Mesodermal cell (in vitro differentiated cells): ENCODE measurements at regions not wholly inside any gene's neighbourhood (a gene's known extent, or its start where the extent isn't known, plus 50 kb on each side); places are given as distances from the start of the nearest gene placed in this dataset.

ENCODE experiments used
- H3K27ac ChIP-seq: 2 replicates; pipeline ENCODE4 v1.7.0; 2013; ENCODE audit warnings: mild to moderate bottlenecking, low read depth, low read length, moderate library complexity; ENCODE audit not compliant: severe bottlenecking
- H3K36me3 ChIP-seq: 2 replicates; pipeline ENCODE4 v1.7.1; 2013; ENCODE audit warnings: mild to moderate bottlenecking, low read length, moderate library complexity; ENCODE audit not compliant: control insufficient read depth, insufficient read depth
- H3K4me1 ChIP-seq: one replicate; pipeline ENCODE4 v1.7.1; 2013; ENCODE audit warnings: mild to moderate bottlenecking, low read length; ENCODE audit not compliant: insufficient read depth, control insufficient read depth, poor library complexity, severe bottlenecking
- H3K4me3 ChIP-seq: 2 replicates; pipeline ENCODE4 v1.7.0; 2013; ENCODE audit warnings: low read length, control low read depth, mild to moderate bottlenecking; ENCODE audit not compliant: insufficient read depth, poor library complexity, severe bottlenecking; ENCODE audit errors: extremely low read depth
- H3K9me3 ChIP-seq: 2 replicates; pipeline ENCODE4 v1.7.1; 2013; ENCODE audit warnings: mild to moderate bottlenecking, low read length, moderate library complexity; ENCODE audit not compliant: control insufficient read depth
- WGBS, 2 experiments: methylation state at CpG; one replicate each; pipeline ENCODE4 v1.1.5; 2013; ENCODE audit warnings: missing lambda C conversion rate in 2 of 2; ENCODE audit not compliant: insufficient coverage in 2 of 2; 5-methylcytosine and 5-hydroxymethylcytosine counted together

DNA sequence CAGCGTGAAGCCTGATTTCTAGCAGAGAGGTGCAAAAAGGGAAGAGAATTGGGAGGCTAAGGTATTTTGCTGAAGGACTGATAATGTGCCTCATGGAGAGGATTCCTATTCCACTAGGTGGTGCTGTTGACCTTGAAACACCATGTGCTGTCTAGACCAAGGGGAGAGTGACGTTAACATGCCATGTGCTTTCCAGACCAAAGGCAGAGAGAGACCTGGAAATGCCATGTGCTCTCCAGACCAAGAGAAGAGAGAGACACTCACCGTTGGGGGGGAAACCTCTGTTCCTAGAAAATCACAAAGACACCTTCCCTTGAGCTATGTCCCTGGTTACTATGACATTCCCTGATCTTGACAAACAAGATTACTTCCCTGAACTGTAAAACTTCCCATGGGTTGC is 286.0 kb upstream of the TUSC1 start:
- WGBS, 2 experiments, result 43 to 45% methylated on average over 2 to 3 of the region's 3 CpGs
- H3K9me3 ChIP-seq, result peaks cover 8% of the 10 kb centered on the region
- H3K36me3 ChIP-seq, result no peaks in the 10 kb centered on the region
- H3K4me3 ChIP-seq, result no peak overlapping the region
- H3K4me1 ChIP-seq, result no peaks in the 10 kb centered on the region
- H3K27ac ChIP-seq, result no peak overlapping the region

DNA sequence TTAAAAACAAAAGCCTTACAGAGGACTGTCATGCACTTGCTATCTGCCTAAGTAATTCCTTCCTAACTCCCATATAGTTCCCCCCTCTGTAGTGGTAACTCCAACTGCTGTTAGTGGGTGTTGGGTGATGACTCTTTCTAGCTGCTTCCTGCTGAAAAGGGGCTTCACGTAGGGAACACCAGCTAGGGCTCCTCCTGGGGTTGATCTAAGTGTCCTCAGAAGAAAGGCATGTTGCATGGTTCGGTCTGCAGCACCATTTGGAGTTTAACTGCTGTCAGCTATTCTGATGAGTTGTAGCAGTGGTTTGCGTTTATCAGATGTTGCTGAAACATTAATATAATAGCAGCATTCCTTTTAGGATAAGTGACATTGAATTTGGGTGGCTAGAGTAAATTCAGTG is 281.9 kb upstream of the TUSC1 start:
- WGBS, 2 experiments, result 80% methylated on average over 1 to 3 of the region's 3 CpGs
- no peak overlapping the region for H3K4me3 ChIP-seq
- H3K36me3 ChIP-seq, result no peaks in the 10 kb centered on the region
- no peaks in the 10 kb centered on the region for H3K4me1 ChIP-seq
- H3K9me3 ChIP-seq, result peaks cover 8% of the 10 kb centered on the region
- no peak overlapping the region for H3K27ac ChIP-seq

DNA sequence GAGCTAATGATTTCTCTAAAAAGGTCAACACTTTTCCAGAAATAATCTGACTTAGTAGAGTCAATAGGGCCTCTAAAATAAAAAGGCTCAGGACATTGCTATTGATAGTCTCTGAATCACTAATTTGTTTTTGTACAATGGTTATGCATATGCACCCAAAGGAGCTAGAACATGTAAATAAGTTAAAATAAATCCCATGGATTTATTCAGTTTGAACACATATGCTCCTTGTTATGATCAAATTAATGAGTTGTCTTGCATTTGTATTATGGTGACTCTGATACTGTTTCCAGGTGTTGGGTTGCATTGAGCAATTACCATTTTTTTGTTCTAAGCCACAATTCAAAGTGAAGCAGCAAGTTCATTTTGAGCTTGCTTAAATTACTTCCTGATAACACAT is 276.0 kb upstream of the TUSC1 start:
- Histone ChIP-seq H3K27ac (no peak overlapping the region), H3K4me3 (no peak overlapping the region), H3K36me3 (no peaks in the 10 kb centered on the region), H3K9me3 (no peaks in the 10 kb centered on the region), H3K4me1 (no peaks in the 10 kb centered on the region)

DNA sequence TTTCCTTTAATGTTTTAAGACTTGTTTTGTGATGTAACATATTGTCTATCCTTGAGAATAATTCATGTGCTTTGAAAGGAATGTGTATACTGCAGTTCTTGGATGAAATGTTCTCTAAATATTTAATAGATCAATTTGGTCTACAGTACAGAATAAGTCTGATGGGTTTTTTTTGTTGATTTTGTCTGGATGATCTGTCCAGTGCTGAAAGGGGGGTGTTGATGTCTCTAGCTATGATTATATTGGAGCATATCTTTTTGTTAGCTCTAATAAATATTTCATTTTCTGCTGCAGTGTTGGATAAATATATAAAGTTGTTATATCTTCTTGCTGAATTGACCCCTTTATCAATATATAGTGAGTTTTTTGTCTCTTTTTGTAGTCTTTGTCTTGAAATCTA is 269.9 kb upstream of the TUSC1 start:
- no peaks in the 10 kb centered on the region for H3K4me1 ChIP-seq
- H3K4me3 ChIP-seq, result no peak overlapping the region
- no peaks in the 10 kb centered on the region for H3K36me3 ChIP-seq
- no peaks in the 10 kb centered on the region for H3K9me3 ChIP-seq
- H3K27ac ChIP-seq, result no peak overlapping the region

DNA sequence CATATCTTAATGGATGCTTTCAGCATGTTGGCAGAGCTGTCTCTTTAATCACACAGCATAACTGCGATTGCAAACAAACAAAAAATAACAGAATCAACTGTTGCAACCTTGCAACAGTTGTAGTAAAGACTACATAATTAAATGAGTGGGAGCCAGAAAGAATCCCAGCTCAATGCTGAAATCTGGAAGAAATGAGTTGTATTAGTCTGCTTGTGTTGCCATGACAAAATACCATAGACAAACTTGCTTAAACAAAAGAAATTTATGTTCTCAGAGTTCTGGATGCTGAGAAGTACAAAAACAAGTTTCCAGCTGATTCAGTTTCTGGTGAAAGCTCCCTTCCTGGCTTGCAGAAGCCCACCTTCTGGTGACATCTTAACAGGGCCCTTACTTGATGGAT is 260.9 kb upstream of the TUSC1 start:
- peaks cover 2% of the 10 kb centered on the region for H3K9me3 ChIP-seq
- H3K4me3 ChIP-seq, result no peak overlapping the region
- no CpG with 5 or more reads among the region's 1 CpG for WGBS, 2 experiments
- H3K27ac ChIP-seq, result no peak overlapping the region
- H3K36me3 ChIP-seq, result no peaks in the 10 kb centered on the region
- no peaks in the 10 kb centered on the region for H3K4me1 ChIP-seq

DNA sequence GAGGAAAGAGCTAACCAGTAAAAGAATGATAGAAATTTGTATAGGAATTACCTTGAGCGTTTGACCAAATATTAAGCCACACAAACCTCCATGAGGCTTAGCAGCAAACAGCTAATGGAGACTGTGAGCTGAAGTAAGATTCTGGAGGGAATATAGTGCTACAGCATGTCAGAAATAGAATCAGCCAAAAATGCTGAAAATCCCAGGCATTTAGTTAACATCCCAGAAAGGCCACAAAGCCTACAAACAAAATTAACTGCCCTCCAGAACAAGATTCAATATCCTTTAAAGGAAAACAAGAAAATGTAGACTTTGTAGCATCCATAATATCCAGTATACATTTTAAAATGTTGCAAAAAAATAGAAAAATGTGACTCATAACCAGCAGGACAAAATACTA is 257.8 kb upstream of the TUSC1 start:
- no CpG with 5 or more reads among the region's 1 CpG for WGBS, 2 experiments
- H3K4me3 ChIP-seq, result no peak overlapping the region
- no peaks in the 10 kb centered on the region for H3K36me3 ChIP-seq
- H3K27ac ChIP-seq, result no peak overlapping the region
- no peaks in the 10 kb centered on the region for H3K4me1 ChIP-seq
- H3K9me3 ChIP-seq, result peaks cover 2% of the 10 kb centered on the region

DNA sequence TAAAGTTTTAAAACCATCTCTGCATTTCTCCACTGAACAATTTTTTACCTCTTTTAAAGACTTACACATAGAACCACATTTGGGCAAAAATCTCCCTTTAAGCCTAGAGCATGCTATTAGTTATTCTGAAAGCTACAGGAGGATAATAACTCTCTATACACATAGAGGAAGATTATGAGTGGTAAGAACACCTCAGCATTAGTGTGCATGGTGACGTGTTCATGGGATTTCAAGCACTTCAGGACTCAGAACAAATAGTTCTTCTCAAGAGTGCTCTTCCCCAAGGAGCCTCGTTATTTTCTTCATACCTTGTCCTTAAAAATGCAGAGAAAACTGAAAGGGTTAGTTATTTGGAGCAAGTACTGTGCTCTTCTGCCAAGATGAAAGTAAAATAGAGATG is 256.9 kb upstream of the TUSC1 start:
- Histone ChIP-seq H3K36me3 (no peaks in the 10 kb centered on the region), H3K4me3 (no peak overlapping the region), H3K9me3 (peaks cover 2% of the 10 kb centered on the region), H3K4me1 (no peaks in the 10 kb centered on the region), H3K27ac (no peak overlapping the region)
- 90% methylated on average over 2 of the region's 2 CpGs; no CpG with 5 or more reads in 1 of the 2 experiments for WGBS, 2 experiments

DNA sequence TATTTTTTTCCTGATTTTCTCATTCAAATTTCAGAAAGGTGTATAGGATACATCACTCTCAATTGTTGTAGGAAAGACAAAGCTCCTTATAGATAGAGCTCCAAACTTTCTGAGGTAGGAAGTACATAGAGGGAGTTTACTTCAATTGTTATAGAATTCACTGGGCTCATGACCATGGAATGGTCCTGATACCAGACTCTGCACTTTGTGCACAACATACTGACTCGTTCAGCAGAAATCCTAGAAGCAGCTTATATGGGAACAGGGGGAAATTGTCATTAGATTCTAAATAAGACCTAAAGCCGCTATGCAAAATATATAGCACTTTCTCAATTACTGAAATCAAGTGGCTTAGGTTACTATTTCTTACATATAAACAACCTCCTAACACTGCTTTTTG is 240.5 kb upstream of the TUSC1 start:
- H3K36me3 ChIP-seq, result no peaks in the 10 kb centered on the region
- H3K9me3 ChIP-seq, result no peaks in the 10 kb centered on the region
- H3K4me3 ChIP-seq, result no peak overlapping the region
- H3K27ac ChIP-seq, result no peak overlapping the region
- WGBS, 2 experiments, result no CpG with 5 or more reads among the region's 2 CpGs
- H3K4me1 ChIP-seq, result no peaks in the 10 kb centered on the region

DNA sequence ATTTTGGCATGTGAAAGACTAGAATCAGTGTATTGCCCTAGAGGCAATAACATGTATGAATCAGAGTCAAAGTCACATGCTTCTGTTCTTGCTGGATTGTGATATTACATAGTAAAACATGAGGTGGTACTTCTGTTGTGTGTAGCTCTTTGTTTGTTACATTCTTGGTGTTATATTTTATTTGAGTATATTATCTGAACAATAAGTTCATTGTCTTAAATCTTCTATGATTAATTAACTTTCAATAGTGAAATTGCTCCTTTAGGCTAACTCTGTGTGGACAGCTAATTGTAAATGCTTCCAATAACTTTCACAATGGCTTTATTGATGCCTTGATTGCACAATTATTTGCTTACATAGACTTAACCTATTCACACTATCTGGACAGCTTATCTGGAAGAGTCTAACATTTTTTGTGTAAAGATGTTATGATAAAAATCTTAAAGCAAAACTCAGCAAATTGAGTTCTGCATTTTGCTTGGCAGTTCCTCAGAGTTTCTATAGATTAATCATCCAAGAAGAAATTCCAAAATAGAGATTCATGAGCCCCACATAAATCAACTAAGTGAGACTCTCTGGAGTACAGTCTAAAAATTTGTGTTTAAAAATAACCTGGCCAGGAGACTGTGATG is 239.6 kb upstream of the TUSC1 start:
- no peak overlapping the region for H3K27ac ChIP-seq
- no peaks in the 10 kb centered on the region for H3K9me3 ChIP-seq
- no peaks in the 10 kb centered on the region for H3K36me3 ChIP-seq
- H3K4me3 ChIP-seq, result no peak overlapping the region
- H3K4me1 ChIP-seq, result no peaks in the 10 kb centered on the region

DNA sequence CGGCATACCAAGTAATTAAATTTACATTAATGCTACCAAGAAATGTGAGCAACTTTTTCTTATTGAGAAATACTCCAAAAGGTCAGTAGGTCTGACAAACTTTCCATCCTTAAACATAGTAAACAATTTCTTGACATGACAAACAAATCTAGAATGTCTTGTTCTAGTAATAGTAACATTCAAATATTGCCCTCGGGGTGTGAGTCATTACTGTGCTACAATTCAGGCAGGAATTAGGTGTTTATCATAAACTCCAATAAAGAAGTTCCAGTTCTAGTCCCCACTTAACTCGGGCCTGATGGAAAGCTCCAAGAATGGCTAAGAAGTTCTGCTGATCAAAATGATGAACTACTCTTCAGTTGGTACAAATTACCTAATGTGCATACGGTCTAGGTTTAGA is 235.6 kb upstream of the TUSC1 start:
- 83% methylated on average over 1 of the region's 4 CpGs; no CpG with 5 or more reads in 1 of the 2 experiments for WGBS, 2 experiments
- no peaks in the 10 kb centered on the region for H3K36me3 ChIP-seq
- no peak overlapping the region for H3K27ac ChIP-seq
- no peaks in the 10 kb centered on the region for H3K4me1 ChIP-seq
- no peaks in the 10 kb centered on the region for H3K9me3 ChIP-seq
- H3K4me3 ChIP-seq, result no peak overlapping the region

DNA sequence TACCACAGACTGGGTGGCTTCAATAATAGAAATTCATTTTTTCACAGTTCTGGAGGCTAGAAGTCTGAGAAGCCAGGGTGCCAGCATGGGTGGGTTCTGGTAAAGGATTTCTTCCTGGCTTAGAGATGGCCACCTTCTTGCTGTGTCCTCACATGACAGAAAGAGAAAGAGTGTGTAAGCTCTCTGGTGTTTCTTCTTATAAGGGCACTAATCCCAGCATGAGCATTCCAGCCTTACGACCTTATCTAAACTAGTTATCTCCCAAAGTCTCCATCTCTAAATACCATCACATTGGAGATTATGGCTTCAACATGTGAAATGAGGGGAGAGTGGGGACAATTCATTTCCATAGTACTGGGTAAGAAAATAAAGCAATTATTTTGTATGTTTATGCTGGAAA is 226.5 kb upstream of the TUSC1 start:
- WGBS, 2 experiments, result no CpG with 5 or more reads among the region's 1 CpG
- no peak overlapping the region for H3K27ac ChIP-seq
- no peaks in the 10 kb centered on the region for H3K4me1 ChIP-seq
- H3K4me3 ChIP-seq, result no peak overlapping the region
- H3K9me3 ChIP-seq, result no peaks in the 10 kb centered on the region
- no peaks in the 10 kb centered on the region for H3K36me3 ChIP-seq

DNA sequence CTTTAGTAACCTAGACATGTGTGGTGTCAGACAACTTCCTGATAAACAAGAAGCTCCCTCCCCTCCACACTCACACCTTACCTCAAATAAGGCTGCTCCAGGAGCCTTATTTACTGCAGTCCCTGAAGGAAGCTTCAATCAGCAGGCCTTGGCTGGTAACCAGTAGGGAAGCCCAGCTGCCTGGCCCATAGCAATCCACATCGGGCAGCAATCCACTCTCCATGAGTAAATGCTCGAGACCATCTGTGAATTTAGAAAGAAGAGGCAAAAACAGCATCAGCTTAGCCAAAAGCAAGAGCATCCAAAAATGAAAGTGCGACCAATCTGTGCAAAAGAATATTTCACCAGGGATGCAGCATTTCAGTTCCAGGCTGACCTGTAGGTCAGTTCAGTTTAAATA is 213.3 kb upstream of the TUSC1 start:
- Histone ChIP-seq H3K27ac (no peak overlapping the region), H3K4me1 (no peaks in the 10 kb centered on the region), H3K4me3 (no peak overlapping the region), H3K9me3 (peaks cover 5% of the 10 kb centered on the region), H3K36me3 (no peaks in the 10 kb centered on the region)
- 84 to 97% methylated on average over 3 of the region's 3 CpGs for WGBS, 2 experiments
